HG03442 (cell line): ENCODE measurements at regions not wholly inside any gene's neighbourhood (a gene's known extent, or its start where the extent isn't known, plus 50 kb on each side); places are given as distances from the start of the nearest gene placed in this dataset.
"Not testable (repeated sequence)": the region's sequence is repeated elsewhere in the genome, so short reads cannot be mapped to it uniquely, and the experiment has no call there.

Experiments used
- ATAC-seq: cut with Tn5 transposase; IDR thresholded peaks from one replicate; pipeline ENCODE4 v1.9.1; 2021; ENCODE audit warnings: mild to moderate bottlenecking, moderate library complexity; ENCODE audit not compliant: unreplicated experiment

DNA sequence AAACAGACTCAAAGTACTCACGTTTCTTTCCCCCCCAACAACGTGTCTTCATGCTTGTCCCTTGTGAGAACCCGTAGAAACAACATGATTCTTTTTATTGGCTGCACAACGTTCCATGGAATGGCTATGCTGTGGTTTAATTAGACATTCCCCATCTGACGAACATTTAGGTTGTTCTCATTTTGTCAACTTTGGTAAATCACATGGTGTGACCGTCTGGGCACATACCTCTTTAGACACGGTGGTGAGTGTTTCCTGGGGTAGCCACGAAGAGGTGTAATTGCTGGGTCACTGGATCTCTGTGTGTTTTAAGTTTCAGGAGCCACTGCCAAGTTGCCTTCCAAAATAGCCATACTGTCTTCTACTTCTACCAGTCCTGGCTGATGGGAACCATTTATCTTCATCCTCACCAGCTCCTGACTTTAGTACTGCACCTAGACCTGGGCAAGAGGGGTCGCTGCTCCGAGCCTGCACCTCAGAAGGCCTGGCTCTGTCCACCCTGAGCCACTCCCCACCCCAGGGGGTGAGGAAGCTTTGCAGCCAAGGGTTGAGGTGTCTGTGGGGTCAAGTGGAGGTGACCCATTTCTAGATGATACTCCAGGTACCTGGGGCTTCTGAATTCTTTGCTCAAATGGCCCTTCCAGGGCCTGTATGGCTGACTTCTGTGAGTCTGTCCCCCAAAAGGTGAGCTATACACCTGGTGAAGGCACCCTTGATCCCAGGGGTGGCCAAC is 84.7 kb downstream of the IRX5 start:
- ATAC-seq, result no peak

DNA sequence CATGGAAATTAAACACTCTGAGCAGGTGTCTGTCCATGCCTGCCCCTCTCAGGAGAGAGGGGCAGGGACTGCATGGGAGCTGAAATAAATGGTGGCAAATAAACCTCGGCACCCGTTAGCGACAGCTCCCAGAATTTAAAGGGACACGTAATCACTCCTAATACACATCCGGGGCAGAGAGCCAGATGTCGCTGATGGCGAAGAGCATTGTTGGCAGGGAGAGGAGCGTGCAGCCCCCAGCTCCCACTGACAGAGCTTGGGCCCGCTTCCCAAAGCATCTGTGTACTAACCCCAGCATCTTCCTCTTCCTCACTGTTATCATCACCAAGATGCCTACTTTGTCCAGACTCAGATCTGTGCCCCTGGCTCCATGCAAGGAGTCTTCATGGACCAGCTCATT is 85.8 kb downstream of the IRX5 start:
- ATAC-seq, result no peak

DNA sequence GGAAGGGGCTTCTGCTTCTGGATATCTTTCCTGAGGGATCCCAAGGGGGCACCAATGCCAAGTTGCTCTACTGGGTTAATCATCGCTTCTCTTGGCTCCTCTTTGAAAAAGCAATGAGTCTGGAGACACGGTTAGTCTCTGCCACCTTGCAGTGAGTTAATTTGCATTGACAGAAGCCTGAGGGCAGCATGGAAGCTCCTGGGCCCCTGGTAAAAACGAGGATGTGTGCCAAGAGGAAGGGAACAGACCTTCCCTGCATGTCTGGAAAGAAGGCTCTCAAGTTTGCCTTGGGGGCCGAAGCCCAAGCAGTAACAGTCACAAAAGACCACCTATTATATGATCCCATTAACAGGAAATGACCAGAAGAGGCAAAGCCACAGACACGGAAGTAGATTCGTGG is 86.7 kb downstream of the IRX5 start:
- no peak for ATAC-seq

GRCh38 chr16:55018881-55019280 is 88.2 kb downstream of the IRX5 start:
- no peak for ATAC-seq

DNA sequence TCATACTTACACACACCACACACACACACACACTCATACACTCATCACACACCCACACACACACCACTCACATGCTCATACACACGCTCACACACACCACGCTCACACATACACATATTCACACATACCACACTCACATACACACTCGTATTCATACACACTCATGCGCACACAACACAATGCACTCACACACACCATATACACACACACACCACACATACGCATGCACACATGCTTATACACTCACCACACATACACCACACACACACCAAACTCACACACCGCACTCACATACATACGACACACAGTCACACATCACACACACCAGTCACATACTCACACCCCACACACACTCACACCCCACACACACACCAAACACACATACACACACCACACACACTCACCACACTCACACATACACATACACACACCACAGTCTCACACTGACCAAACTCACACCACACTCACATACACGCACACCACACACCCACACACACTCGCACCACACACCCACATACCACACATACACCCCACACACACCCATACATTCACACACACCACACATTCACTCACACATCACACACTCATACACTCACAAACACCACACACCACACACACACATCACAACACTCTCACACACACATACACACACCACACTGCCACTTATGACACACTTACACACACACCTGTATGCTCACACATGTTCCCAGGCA is 88.9 kb downstream of the IRX5 start:
- no peak for ATAC-seq

GRCh38 chr16:55021595-55022475 is 91.2 kb downstream of the IRX5 start:
- no peak for ATAC-seq

DNA sequence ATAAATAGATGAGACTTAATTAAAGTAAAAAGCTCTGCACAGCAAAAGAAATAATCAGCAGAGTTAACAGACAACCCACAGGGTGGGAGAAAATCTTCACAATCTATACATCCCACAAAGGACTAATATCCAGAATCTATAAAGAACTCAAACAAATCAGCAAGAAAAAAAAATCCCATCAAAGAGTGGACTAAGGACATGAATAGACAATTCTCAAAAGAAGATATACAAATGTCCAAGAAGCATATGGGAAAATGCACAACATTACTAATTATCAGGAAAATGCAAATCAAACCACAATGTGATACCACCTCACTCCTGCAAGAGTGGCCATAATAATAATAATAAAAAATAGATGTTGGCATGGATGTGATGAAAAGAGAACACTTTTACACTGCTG is 96.6 kb downstream of the IRX5 start:
- not testable (repeated sequence) for ATAC-seq

DNA sequence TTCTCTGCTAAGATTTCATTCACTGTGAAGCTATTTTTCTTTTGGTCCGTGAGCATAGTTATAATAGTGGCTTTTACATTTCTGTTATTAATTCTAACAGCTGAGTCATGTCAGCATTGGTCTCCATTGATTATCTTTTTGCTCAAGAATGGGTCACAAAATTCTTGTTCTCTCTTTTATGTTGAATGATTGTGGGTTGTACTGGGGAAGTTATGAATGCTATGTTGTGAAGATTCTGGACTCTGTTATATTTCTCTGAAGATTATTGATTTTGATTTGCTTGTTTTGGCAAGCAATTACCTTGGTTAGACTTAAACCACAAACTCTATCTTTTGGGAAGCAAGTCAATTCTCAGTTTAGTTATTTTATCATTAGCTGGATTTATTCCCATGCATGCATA is 98.8 kb downstream of the IRX5 start:
- ATAC-seq, result no peak

GRCh38 chr16:55030944-55031343 is 100.3 kb downstream of the IRX5 start:
- ATAC-seq, result no peak

DNA sequence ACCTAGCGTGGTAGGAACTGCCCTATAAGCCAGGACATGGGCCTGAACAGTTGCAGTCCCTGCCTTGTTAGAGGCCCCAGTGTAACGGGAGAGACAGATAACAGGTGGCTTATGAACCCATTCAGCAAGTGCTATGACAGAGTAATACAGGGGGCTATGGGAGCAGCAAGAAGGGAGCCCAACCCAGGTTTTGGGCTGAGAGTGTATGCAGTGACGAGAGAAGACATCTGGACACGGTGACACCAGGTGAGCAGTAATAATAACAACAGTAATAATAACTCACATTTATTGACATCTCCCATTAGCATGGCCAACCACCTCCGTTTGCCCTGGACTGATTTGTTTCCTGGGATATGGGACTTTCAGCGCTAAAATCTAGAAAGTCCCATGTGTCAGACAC is 100.8 kb downstream of the IRX5 start:
- ATAC-seq, result no peak

GRCh38 chr16:55033225-55034156 is 102.8 kb downstream of the IRX5 start:
- no peak for ATAC-seq

DNA sequence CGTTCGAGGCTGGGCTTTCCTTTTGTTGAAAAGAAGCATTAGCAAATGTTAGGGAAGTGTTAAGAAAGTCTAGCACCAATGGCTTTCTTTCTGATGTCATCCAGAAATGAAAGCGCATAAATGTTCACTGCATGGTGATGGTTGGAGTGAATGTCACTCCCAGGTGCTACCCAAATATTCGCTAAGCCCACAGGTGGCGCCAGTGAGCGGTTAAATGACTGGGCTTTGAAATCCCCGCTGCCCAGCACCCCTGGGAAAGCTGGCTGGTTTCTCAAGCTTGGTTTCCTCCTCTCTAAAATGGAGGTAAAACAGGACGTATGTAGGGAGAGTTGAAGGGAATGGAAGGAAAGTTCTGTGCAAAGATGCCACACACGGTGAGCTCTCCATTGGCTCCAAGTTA is 104.4 kb downstream of the IRX5 start:
- ATAC-seq, result no peak

DNA sequence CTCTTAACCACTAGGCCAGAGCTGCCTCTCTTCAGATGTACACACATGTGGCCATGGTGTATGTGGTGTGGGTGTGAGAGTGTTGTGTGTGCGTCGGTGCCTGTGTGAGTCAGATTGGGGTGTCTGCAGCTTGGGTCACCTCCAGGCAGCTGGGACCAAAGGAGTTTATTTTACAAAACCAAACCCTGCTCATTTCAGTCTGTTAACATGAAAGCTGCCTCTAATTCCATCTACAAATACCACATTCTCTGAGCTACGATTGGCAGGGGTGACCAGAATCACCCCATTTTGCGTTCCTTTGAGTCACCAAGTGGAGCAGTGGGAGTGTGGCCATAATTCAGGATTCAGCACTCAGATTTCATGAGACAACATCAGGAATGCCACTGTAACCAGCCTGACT is 105.3 kb downstream of the IRX5 start:
- ATAC-seq, result no peak

- ATAC-seq, result no peak
These were observed 105.7 kb downstream of the IRX5 start for GRCh38 chr16:55036371-55036821.

DNA sequence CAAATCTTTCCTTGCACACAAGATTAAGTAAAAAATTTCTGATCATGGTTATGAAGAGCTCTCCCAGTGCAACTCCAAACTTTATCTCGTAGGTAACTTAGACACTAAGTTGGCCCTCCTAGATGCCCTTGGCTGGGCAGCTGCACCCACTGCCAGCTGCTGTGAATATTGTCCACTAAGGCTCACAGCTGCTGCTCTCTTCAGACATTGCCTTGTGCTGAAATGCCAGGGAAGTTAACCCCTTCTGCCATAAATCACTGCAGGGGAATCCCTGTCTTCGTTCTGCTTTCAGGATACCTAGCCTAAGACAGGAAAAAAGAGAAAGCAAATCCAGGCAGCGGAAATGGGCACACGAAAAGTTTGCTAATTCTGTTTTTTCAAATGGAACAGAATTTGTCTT is 106.4 kb downstream of the IRX5 start:
- no peak for ATAC-seq

DNA sequence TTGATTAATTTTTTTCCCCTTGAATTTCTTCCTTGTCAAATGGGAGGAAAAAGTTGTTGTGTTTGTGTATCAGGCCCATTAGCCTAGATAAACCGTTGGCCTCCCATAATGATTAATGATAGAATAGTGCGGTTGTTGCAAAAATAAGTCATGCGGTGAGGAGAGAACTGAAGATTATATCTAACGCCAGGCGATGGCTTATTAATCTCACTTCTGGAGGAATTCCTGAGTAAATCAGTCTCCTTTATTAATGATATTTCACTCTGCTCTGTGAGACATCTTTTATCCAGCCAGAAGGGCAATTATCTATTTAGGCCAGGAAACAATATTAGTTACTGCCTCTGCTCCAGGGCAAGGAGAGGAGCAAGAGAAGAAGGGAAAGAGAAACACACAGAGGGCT is 107.3 kb downstream of the IRX5 start:
- ATAC-seq, result no peak

- no peak for ATAC-seq
These were observed 108.4 kb downstream of the IRX5 start for GRCh38 chr16:55039042-55039441.

GRCh38 chr16:55039511-55039910 is 108.8 kb downstream of the IRX5 start:
- ATAC-seq, result no peak

DNA sequence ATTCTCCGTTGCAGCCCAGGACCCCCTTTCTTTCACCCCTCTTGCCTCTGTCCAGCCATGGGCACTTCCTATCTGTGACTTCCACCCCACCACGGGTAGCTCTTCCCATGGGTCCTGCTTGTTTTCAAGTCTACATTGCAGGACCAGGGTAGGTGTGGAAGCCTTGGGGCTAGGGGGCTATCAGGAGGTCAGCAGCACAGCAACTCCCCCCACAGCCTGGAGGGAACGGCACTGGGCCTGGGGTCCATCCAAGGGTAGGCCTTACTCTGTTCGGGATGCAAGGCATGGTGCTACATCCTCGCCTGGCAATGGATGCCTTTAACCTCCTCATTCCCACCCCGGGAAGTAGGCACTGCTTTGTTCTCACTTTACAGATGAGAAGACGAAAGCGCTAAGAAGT is 109.3 kb downstream of the IRX5 start:
- no peak for ATAC-seq

DNA sequence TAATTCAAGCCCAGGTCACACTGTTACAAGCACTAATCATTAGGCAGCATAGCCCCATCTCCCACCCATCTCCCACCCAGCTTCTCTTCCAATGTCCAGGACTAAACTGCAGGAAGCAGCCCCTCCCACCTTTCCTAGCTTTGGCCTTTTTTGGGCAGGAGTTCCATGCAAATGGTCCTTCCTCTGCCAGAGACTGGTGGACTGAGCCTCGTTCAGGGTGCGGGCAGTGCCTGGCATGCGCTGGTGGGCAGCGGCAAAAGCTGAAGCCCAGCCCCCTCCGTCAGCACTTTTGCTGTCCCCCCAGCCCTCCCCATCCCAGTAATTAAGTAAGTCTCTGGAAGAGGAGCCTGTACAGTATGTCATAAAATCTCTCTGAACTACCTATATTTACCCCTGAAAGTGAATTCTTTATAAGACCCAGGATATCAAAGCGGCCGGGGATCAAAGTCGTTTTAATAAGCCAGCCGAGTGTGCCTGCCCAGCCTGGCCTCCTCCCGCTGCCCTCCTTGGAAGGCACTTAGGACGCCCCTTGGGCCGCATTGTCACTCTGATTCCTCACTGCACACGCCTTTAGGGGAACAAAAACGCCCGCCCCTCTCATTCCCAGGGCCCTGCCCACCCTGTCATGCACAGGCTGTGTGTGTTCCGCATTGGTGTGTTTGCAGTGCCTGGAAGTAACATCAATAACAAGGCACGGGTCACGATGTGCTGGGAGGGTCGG is 109.9 kb downstream of the IRX5 start:
- no peak for ATAC-seq
